ENCODE measurements at regions not wholly inside any gene's neighbourhood (a gene's known extent, or its start where the extent isn't known, plus 50 kb on each side); places are given as distances from the start of the nearest gene placed in this dataset.
A peak's percentile ranks its signal among the peaks of the same experiment; 100 is the strongest.
"Not testable (repeated sequence)": the region's sequence is repeated elsewhere in the genome, so short reads cannot be mapped to it uniquely, and the experiment has no call there.

GRCh38 chr1:244301595-244302130, 150.0 kb downstream of the ADSS2 start:
- no peak for DNase-seq

GRCh38 chr1:244302876-244303609, 148.7 kb downstream of the ADSS2 start:
- no peak for DNase-seq

DNA sequence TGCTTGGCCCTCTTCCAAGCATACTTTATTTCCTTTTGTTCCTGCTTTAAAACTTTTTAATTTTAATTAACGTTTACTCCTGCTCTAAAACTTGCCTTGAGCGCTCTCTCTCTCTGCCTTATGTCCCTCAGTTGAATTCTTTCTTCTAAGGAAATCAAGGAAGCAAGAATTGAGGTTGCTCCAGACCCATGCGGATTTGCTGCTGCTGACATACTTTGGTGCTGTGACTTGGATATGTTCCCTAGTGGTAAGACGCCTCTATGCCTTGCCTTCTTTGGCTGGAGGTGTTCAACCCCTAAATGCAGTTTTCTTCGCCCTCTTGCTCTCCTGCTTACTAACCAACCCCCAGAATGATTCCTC, 148.1 kb downstream of the ADSS2 start:
- no peak for DNase-seq

DNA sequence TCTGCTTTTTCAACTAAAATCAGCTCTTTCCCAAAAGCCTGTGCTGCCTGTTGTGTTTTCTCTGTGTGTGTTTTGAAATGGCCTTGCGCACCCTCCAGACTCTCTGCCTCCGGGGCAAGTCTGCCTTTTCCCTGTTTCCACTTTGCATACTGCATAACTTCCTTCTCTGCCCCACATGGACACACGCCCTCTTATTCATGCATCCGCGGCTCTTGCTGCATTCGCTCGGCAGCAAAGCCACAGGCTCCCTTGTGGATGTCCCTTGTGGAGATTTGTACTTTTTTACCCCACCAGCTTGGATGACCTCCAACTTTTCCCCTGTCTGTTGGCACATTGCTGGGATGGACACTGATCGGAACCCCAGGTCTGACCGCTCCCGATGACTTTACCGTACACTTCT, 147.6 kb downstream of the ADSS2 start:
- DNase-seq, result no peak

DNA sequence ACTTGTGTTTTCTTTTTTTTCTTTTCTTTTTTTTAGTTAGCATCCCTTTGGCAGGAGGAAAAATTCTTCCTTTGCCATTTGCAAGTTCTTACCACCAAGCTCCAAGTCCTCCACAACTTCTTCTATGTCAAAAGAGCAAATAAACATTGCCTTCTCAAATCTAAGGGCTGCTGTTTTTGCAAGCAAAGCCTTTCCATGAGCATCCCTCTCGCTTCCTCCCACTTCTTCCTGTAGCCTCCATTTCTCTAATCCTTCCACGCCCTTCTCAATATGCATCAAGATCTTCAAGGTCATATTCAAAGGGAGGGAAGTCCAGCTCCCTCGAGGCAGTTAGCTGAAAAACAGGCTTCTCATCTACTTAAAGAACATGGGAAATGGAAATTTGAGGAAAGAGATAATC, 147.1 kb downstream of the ADSS2 start:
- no peak for DNase-seq

DNA sequence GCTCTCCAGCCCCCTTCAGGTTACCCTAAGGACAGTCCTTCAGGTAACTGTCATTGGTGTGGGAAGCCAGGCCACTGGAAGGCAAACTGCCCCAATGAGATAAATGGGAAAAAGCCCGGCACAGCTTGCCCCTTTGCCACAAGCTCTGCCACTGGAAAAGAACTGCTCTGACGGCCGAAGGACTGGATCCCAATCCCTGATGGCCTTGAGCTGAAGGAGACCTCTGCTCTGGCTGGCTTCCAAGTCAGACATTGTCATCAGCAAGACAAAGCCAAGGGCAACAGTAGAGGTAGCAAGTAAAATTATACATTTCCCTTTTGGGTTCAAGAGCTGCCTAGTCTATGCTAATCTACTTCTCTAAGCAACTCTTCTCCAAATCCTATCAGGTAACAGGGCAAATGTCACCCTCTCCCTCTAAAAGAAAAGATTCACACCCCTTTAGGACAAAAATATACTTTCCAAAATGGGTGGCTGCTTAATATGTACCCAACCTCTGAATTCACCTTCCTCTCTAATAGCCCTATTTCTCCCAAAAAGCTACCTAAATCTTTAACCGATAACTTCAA, 145.8 kb downstream of the ADSS2 start:
- no peak for DNase-seq

DNA sequence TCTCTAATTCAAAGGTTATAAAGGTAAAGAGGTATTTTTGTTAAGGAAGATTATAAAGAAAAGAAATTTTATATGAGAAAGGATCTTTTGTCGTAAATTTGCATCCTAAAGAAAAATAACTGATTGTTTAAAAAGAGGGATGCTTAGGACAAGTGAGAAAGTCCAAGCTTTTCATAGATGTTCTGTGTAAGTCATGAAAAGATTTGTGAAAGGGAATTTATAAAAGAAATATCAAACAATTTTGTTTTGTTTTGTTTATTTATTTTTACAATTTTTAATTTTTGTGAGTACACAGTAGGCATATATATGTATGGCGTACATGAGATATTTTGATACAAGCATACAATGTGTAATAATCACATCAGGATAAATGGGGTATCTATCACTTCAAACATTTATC, 145.2 kb downstream of the ADSS2 start:
- DNase-seq, result no peak

DNA sequence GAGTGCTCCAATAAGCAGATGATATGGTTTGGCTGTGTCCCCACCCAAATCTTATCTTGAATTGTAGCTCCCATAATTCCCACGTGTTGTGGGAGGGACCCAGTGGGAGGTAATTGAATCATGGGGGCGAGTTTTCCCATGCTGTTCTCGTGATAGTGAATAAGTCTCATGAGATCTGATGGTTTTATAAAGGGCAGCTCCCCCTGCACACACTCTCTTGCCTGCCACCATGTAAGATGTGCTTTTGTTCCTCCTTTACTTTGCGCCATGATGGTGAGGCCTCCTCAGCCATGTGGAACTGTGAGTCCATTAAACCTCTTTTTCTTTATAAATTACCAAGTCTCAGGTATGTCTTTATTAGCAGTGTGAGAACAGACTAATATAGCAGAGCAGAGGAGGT, 142.5 kb downstream of the ADSS2 start:
- not testable (repeated sequence) for DNase-seq

DNA sequence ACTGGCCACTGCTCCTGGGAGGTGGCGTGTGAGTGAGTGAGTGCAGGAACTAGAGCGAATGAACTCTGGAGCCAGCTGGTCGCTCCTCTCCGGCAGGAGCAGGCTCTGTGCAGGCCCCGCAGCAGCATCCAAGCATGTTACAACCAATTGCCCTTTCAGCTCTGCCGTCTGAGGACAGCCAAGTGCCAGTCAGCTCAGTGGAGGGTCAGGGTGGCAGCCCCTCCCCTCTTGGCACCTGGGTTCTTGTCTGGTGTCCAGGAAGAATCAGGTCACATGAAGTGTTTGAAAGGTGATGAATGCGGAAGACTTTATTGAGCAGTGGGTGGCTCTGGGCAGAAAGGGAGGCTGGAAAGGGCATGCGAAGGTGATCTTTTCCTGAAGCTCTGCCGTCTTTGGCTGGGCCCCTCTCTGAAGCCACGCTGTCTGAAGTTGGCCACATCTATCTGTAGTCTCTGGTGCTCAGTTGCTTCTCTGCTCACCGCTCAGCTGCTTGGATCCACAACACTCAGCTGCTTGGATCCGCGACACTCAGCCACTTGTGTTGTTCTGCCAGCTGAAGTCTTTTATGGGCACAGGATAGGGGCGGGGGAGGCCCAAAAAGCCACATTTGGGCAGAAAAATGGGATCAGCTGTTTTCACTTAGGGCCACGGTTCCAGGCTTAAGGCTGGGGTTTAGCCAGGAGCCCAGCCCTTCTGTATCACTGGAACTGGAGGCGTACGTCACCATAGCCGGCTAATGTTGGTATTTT, 139.8 kb downstream of the ADSS2 start:
- peak in 1 of 2 donors; percentile 7 for DNase-seq

- no peak for DNase-seq
Observed at GRCh38 chr1:244313346-244313745, 138.4 kb downstream of the ADSS2 start.

DNA sequence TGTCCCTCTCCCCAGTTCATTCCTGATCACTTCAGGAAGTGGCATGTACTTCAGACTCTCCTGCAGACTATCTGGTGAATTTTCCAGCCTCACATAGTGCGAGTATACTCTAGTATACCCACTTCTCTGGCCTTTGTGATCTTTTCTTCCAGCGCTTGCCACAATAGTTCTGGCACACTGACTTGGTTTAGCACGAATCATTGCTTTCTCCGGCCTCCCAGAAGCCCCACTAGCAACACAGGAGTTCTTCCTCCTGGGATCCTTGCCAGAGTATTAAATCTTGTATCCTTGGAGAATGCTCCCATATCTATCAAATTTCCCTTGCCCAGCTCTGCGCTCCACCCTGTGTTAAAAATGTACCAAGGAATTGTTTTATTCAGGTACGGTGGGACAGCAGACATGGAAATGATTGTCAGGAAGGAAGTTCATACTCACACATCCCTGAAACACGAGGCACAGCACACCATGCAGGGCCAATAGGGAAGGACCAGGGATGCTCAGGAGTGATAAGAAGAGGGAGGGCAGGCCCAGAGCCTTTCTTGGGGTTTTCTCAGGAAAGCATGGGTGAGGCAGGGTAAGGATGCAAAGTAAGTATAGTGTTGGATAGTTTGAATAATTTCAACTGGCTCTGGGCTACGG, 136.7 kb downstream of the ADSS2 start:
- DNase-seq, result no peak

GRCh38 chr1:244315996-244316395, 135.7 kb downstream of the ADSS2 start:
- DNase-seq, result no peak

DNA sequence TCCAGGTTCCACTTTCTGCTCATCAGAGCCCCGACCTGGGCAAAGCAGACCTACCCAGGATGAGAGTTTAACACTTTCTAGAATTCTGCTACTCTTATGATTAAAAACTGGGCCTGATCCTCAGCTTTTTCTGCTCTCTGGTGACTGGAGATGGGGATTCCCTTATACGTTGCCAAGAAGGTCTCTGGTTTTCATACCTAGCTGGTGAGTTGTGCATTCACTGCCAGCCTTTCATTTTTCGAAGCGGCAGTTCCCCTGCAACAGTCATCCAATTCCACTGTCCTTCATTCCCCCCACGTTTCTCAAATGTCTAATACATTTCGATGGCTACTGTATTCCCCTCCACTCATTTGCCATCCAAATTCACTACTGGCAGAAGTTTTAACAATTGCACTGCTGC, 135.3 kb downstream of the ADSS2 start:
- DNase-seq, result no peak

- no peak for DNase-seq
Observed at GRCh38 chr1:244316986-244317655, 134.6 kb downstream of the ADSS2 start.

- DNase-seq, result no peak
Observed at GRCh38 chr1:244318078-244318477, 133.6 kb downstream of the ADSS2 start.

GRCh38 chr1:244318512-244318911, 133.2 kb downstream of the ADSS2 start:
- no peak for DNase-seq

DNA sequence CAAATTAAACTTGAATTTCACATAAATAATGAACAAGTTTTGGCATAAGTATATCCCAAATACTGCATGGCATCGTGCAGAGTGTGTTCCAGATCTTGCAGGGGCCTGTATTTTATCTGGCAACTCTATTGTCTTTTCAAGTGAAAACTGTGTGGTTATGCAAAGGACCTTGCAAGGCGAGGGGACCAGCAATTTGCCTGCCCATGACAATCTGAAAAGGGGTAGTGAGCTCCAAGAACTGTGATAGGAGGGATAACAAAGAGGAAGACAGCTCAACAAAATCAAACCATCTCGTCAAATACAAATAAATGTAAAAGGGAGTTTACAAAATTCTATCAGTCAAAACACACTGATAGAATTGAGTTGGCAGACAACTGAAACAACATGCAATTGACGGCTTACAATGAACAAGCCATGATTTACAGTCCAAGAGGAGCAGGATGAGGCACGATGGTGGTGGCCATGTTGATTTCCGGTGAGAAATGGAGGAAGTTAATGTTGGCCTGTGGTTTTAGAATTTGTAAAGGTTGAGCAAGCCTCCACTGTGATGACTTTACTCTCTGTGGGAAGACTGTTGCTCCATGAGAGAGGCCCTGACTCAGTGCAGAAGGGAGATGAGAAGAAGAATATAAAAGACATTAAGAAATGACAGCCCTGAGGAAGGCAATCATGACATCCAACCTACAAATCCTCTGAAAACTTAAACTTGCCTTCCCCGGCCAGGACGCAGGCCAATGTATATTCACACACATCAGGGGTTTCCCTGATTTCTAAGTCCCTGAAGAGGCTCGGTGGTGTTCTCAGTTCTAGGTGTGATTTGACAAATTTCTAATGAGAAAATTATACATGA, 132.2 kb downstream of the ADSS2 start:
- no peak for DNase-seq

- no peak for DNase-seq
Observed at GRCh38 chr1:244322181-244322580, 129.5 kb downstream of the ADSS2 start.

DNA sequence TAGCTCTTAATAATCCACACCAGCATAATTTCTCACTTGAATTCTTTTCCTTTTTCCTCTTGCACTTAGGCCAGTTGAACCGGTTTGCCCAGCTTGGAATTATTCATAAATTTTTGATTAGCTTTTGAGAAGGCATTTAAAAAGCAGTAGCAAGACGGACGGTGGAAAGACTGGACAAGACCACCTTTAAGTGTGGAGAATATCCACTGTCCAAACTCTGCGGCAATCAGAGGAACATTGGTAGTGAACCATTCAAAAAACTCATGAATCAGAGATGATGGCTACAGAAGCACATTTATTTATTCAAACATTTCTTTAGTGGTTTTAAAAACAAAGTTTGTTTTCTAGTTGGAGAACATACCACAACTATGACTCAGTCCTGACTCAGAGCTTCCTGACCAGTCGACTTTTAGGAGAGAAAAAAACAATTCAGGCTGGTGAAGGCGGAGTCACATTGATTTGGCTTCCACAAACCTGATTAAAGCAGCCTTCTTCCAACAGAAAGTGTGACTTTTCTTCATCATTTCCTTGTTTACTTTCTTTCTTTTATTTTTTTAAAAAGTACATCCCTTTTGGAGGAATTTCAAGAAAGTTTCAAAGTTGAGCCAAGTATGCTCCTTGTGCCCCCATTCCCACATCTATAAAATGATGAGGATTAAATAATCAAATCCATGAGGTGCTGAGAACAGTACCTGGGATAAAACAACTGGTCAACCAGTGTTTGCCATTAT, 128.8 kb downstream of the ADSS2 start:
- DNase-seq, result no peak

- no peak for DNase-seq
Observed at GRCh38 chr1:244324176-244324883, 127.4 kb downstream of the ADSS2 start.

Measured in hippocampal formation (tissue), 2 donors.